Cerebellar nuclear complex (tissue), 1 donor: ENCODE measurements at regions not wholly inside any gene's neighbourhood (a gene's known extent, or its start where the extent isn't known, plus 50 kb on each side); places are given as distances from the start of the nearest gene placed in this dataset.
"Not testable (repeated sequence)": the region's sequence is repeated elsewhere in the genome, so short reads cannot be mapped to it uniquely, and the experiment has no call there.

ENCODE experiments used
- DNase-seq, 2 experiments: peaks; one replicate each; lab custom pipeline; 2025; lab: John Stamatoyannopoulos, UW

DNA sequence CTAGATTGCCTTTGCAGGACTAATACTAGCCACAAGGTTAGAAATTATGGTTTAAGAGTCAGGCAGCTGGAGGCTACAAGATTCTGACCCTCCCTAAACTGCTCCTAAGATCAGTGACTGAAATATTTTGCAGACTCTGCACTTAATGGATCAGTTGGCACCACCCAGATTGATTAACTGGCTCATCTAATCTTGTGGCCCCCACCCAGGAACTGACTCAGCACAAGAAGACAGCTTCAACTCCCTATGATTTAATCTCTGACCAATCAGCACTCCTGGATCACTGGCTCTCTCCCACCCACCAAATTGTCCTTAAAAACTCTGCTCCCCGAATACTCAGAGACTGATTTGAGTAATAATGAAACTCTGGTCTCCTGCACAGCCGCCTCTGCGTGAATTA is 145.4 kb upstream of the LCORL start:
- no peak for DNase-seq

DNA sequence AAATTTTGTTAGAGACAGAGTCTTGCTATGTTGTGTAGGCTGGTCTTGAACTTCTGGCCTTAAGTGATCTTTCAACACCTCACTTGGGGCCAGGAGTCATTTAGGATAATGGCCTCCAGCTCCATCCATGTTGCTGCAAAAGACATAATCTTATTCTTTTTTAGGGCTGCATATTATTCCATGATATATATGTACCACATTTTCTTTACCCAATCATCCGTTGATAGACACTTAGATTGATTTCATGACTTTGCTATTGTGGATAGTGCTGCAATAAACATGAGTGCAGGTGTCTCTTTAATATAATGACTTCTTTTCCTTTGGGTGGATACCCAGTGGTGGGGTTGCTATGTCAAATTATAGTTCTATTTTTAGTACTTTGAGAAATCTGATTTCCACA is 140.9 kb upstream of the LCORL start:
- DNase-seq, result no peak

- not testable (repeated sequence) for DNase-seq
Observed at GRCh38 chr4:18159117-18159912, 137.8 kb upstream of the LCORL start.

- no peak for DNase-seq
Observed at GRCh38 chr4:18155067-18156041, 133.8 kb upstream of the LCORL start.

GRCh38 chr4:18138076-18138665 is 116.6 kb upstream of the LCORL start:
- DNase-seq, result no peak

DNA sequence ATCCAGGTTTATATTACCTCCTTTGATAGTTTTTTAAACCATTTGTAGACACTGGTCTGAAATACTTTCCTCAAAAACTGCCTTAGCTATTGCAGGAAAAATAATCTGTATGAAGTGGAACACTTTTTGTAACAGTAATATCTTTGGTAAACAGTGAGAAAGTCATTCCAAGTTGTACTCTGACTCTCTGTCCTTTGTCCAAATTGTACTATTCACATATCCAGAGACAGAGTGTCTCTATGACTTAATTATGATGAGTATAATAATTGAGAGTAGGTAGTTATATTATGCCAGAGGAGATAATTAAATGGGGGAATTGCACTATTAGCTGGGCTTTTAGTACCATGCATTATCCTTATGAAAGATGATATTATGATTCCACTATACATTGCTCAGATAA is 112.6 kb upstream of the LCORL start:
- no peak for DNase-seq

GRCh38 chr4:18130256-18130655 is 108.7 kb upstream of the LCORL start:
- DNase-seq, result no peak

GRCh38 chr4:18128241-18128640 is 106.7 kb upstream of the LCORL start:
- DNase-seq, result no peak

GRCh38 chr4:18127030-18127429 is 105.5 kb upstream of the LCORL start:
- DNase-seq, result no peak

DNA sequence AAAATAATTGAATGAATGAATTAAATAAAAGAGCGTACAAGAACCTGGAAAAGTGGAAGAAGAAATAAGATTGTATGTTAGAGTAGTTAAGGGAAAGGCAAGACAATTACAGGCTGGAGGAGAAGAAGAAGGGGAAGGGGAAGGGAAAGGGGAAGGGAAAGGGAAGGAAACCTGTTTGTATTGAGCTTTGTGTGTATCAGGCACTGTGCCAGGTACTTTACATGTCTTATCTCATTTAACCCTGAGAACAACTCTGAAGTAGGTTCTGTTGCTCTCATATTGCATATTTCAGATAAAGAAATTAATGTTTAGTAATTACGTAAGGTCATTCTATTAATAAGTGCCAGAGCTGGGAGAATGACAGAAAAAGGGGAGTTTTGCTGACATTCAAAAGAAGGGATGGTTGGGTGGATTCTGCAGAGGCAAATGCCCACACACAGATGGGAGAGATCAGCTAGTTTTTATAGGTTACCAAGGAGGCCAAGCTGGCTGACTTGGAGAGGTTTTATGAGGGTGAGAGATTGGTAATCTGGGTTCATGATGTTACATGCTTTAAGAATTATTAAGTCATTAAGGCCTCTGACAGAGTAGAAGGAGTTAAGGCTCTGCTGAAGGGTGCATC is 92.3 kb upstream of the LCORL start:
- no peak for DNase-seq

- DNase-seq, result no peak
Observed at GRCh38 chr4:18111081-18111480, 89.5 kb upstream of the LCORL start.

DNA sequence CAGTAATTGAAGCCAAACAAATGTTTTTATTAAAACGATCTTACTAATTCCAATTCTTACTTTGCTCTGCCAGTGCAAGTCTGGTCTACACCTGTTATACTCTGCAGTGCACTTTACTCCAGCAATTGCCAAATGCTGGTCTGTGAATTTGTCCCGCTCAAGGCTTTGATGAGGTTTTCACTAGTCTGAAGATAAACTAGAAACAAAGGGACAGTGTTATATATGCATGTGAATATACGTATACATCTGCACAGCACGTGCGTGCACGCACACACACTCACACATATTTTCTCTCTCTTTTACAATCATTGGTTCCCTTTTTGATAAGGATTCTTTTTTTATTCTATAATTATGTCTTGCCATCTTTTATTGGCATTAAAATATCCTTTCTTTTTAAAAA is 88.5 kb upstream of the LCORL start:
- no peak for DNase-seq

DNA sequence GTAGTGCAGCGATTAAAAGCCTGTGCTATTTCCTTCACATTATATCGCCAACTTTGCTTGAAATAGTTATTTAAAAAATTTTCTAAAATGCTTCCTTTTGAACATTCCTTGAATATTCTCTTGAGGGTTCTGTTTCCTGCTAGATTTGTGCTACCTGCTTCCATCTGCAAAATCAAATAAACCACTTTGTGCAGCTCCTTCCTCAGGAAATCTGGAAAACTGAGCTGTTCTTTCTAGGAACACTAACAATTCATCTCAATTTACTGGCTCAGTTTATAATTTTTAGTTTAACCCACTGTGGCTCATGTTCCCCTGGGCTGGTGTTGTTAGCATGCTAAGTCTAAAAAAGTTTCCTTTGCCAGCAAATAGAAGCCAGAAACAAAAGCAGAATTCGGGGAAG is 88.1 kb upstream of the LCORL start:
- DNase-seq, result no peak

DNA sequence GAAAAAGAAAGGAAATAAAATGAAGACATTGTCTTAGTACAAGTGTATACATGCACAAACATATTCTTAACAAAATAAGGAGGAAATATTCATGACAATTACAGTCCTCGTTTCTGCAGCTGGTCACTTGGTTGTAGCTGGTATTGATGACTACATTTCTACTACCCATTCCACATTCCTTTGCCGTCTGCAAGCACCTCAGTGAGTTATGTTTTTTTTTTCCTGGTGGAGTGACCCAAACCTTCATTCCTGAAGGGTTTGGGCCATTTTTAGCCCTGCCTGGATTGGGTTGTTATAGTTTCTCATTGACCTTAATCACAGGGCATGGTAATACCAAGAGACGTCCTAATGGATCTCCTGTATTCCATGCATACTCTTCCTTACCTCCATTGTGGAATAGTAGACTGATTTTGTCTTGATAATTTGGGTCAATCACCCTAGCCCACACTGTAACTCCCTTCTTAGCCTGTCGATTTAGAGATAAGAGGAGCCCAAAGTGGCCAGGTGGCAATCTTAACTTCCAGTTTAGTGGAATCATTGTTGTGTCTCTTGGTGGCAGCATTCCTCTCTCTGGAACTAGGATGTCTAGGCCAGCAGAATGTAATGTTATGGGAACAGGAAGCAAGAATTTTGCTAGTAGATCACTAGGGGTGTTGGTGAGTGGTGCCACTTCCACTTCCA is 86.4 kb upstream of the LCORL start:
- DNase-seq, result not testable (repeated sequence)

DNA sequence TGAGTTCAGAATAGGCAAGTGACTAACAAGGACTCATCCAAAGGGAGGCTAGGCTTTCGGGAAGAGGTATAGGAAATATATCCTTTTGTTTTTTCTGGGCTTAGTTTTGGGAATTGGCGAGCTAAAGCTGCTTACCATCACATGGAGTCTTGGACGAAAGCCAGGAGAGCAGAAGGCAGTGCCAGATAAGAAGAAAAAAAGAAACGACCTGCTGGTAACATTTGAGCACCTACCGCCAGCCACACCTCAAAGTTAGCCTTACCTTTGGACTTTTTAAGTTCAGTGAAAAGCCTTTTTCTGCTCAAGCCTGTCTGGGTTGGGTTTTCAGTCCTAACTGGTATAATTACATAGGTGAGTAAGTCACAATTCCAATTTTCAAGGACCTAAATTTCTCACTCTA is 85.1 kb upstream of the LCORL start:
- no peak for DNase-seq

GRCh38 chr4:18105030-18106011 is 83.8 kb upstream of the LCORL start:
- DNase-seq, result no peak

GRCh38 chr4:18103876-18104605 is 82.5 kb upstream of the LCORL start:
- no peak for DNase-seq

- no peak for DNase-seq
Observed at GRCh38 chr4:18100657-18101056, 79.1 kb upstream of the LCORL start.

GRCh38 chr4:18090447-18090846 is 68.9 kb upstream of the LCORL start:
- DNase-seq, result not testable (repeated sequence)

DNA sequence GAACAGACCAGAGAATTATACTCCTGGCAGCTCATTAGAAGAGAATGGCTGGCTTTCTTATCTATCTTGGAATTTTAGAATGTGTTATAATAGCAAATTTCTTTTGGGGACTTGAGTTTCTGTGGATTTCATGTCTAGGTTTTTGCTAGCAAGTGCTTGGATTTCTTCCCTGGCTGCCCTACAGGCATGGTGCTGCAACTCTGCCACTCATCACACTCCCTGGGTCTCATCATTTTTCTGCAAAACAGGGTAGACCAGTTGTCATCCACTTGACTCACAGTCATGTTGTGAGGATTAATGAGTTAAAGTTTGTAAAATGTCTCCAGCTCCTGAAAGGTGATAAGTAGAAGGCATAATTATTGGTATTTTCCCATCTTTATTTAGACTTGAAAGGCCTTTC is 60.7 kb upstream of the LCORL start:
- no peak for DNase-seq
